ENCODE measurements at regions not wholly inside any gene's neighbourhood (a gene's known extent, or its start where the extent isn't known, plus 50 kb on each side); places are given as distances from the start of the nearest gene placed in this dataset.
"Not testable (repeated sequence)": the region's sequence is repeated elsewhere in the genome, so short reads cannot be mapped to it uniquely, and the experiment has no call there.

GRCh38 chr5:102154791-102155605 lies 141.1 kb downstream of the SLCO4C1 start:
- CTCF ChIA-PET: interaction anchor here (0.9 kb wide), 1 partner anchor 68 kb away, joined by 3 read pairs; no protein-coding TSS in a partner anchor
- H3K27ac Mint-ChIP-seq; H3K27me3 Mint-ChIP-seq; H3K4me3 Mint-ChIP-seq; H3K4me1 Mint-ChIP-seq; H3K36me3 Mint-ChIP-seq; DNase-seq; H3K9me3 Mint-ChIP-seq (ENCODE audit: low read depth); ATAC-seq: not testable (repeated sequence)

GRCh38 chr5:102154291-102154690 lies 141.8 kb downstream of the SLCO4C1 start:
- ATAC-seq (no peak), DNase-seq (no peak)
- Mint-ChIP-seq H3K9me3 (ENCODE audit: low read depth) (no peaks in the 10 kb centered on the region), H3K27ac (no peak overlapping the region), H3K36me3 (no peaks in the 10 kb centered on the region), H3K27me3 (no peaks in the 10 kb centered on the region), H3K4me1 (no peaks in the 10 kb centered on the region), H3K4me3 (no peak overlapping the region)
- CTCF ChIA-PET: no interaction called here

- Mint-ChIP-seq H3K4me1 (no peaks in the 10 kb centered on the region), H3K36me3 (no peaks in the 10 kb centered on the region), H3K27me3 (no peaks in the 10 kb centered on the region), H3K4me3 (no peak overlapping the region), H3K9me3 (ENCODE audit: low read depth) (no peaks in the 10 kb centered on the region), H3K27ac (no peak overlapping the region)
- CTCF ChIA-PET: no interaction called here
- no peak for ATAC-seq
- DNase-seq: no peak
These were observed 142.9 kb downstream of the SLCO4C1 start for GRCh38 chr5:102153003-102153759.

DNA sequence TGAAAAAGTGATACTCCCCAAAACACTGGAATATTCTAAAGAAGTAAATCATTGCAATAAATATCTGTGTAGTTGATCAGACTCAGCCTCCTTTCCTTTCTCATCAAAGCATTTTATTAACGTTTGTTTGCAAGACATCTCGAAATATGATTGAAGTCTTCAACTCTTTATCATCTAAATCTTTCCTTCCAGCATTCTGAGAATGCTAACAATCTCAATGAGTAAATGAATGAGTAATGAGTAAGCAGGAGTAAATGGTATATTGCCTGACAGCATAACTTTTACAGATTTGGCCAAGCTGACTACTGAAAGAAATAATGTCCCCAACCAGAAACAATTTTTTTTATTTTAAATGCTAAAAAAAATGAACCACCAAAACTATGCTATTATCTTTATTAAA lies 157.1 kb downstream of the SLCO4C1 start:
- Mint-ChIP-seq H3K4me1 (no peaks in the 10 kb centered on the region), H3K9me3 (ENCODE audit: low read depth) (no peaks in the 10 kb centered on the region), H3K27ac (no peak overlapping the region), H3K4me3 (no peak overlapping the region), H3K36me3 (no peaks in the 10 kb centered on the region), H3K27me3 (no peaks in the 10 kb centered on the region)
- CTCF ChIA-PET: no interaction called here
- DNase-seq (no peak), ATAC-seq (no peak)

- no peak for ATAC-seq
- no peaks in the 10 kb centered on the region for H3K36me3 Mint-ChIP-seq
- CTCF ChIA-PET: no interaction called here
These were observed 157.8 kb downstream of the SLCO4C1 start for GRCh38 chr5:102138243-102138653.

DNA sequence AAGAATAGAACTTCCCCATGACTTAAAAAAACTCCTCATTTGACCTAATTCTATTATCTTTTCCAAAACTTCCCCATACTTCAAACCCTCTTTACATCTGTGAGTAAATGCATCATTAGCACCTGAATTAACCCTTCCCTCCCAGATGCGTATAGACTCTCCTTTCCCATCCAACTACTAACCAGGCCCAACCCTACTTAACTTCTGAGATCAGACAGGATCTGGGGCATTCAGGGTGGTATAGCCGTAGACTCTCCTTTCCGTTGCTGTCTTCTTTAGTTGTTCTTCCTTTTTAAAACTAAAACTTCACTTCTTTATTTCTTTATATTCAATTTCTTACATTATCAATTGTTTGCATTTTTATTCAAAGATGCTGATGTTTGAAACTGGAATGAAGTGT lies 165.2 kb downstream of the SLCO4C1 start:
- H3K4me1 Mint-ChIP-seq: no peaks in the 10 kb centered on the region
- H3K27me3 Mint-ChIP-seq: no peaks in the 10 kb centered on the region
- ATAC-seq (no peak), DNase-seq (no peak)
- H3K4me3 Mint-ChIP-seq: no peak overlapping the region
- CTCF ChIA-PET: no interaction called here
- H3K27ac Mint-ChIP-seq: no peak overlapping the region
- no peaks in the 10 kb centered on the region for H3K36me3 Mint-ChIP-seq
- H3K9me3 Mint-ChIP-seq (ENCODE audit: low read depth): peaks cover 2% of the 10 kb centered on the region

More at GRCh38 chr5:102138243-102138653, 157.8 kb downstream of the SLCO4C1 start:
- no peak overlapping the region for H3K4me3 Mint-ChIP-seq
- H3K27ac Mint-ChIP-seq: no peak overlapping the region
- no peaks in the 10 kb centered on the region for H3K4me1 Mint-ChIP-seq
- no peaks in the 10 kb centered on the region for H3K9me3 Mint-ChIP-seq (ENCODE audit: low read depth)
- no peaks in the 10 kb centered on the region for H3K27me3 Mint-ChIP-seq
- DNase-seq: no peak

- Mint-ChIP-seq H3K27ac (no peak overlapping the region), H3K36me3 (no peaks in the 10 kb centered on the region), H3K4me1 (no peaks in the 10 kb centered on the region), H3K9me3 (ENCODE audit: low read depth) (peaks cover 2% of the 10 kb centered on the region), H3K27me3 (no peaks in the 10 kb centered on the region), H3K4me3 (no peak overlapping the region)
- no peak for ATAC-seq
- CTCF ChIA-PET: no interaction called here
- DNase-seq: no peak
These were observed 165.7 kb downstream of the SLCO4C1 start for GRCh38 chr5:102130386-102130785.

DNA sequence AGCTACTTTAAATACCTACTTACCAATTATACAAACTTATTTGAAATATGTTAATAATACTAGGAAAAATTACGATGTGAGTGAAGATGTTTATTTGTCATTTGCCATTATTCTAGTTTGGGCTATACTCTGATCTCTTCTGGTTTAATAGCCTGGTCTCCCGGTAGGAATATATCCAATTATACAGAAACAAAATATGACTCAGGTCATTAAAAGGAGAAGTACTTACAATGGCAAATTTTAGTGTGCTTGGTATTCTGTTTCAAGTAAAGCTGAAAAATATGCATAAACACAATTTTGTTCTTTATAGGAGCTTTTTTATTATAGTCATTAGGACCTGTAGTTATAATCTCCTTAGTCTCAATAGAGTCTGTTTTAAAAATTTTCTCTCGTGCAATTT lies 176.8 kb downstream of the SLCO4C1 start:
- H3K9me3 Mint-ChIP-seq (ENCODE audit: low read depth): peaks cover 2% of the 10 kb centered on the region
- H3K4me1 Mint-ChIP-seq: no peaks in the 10 kb centered on the region
- ATAC-seq: no peak
- H3K27me3 Mint-ChIP-seq: no peaks in the 10 kb centered on the region
- no peaks in the 10 kb centered on the region for H3K36me3 Mint-ChIP-seq
- no peak for DNase-seq
- no peak overlapping the region for H3K27ac Mint-ChIP-seq
- no peak overlapping the region for H3K4me3 Mint-ChIP-seq
- CTCF ChIA-PET: no interaction called here

GRCh38 chr5:102115736-102116135 lies 180.3 kb downstream of the SLCO4C1 start:
- Mint-ChIP-seq H3K36me3 (no peaks in the 10 kb centered on the region), H3K27ac (no peak overlapping the region), H3K4me1 (no peaks in the 10 kb centered on the region), H3K27me3 (no peaks in the 10 kb centered on the region), H3K9me3 (ENCODE audit: low read depth) (peaks cover 2% of the 10 kb centered on the region), H3K4me3 (no peak overlapping the region)
- DNase-seq (no peak), ATAC-seq (no peak)
- CTCF ChIA-PET: no interaction called here

- H3K27ac Mint-ChIP-seq: no peak overlapping the region
- H3K27me3 Mint-ChIP-seq: no peaks in the 10 kb centered on the region
- H3K36me3 Mint-ChIP-seq: no peaks in the 10 kb centered on the region
- no peak overlapping the region for H3K4me3 Mint-ChIP-seq
- peaks cover 2% of the 10 kb centered on the region for H3K9me3 Mint-ChIP-seq (ENCODE audit: low read depth)
- no peaks in the 10 kb centered on the region for H3K4me1 Mint-ChIP-seq
- no peak for ATAC-seq
- no peak for DNase-seq
- CTCF ChIA-PET: no interaction called here
These were observed 181.5 kb downstream of the SLCO4C1 start for GRCh38 chr5:102114525-102115069.

GRCh38 chr5:102107865-102108264 lies 188.2 kb downstream of the SLCO4C1 start:
- CTCF ChIA-PET: no interaction called here
- no peaks in the 10 kb centered on the region for H3K9me3 Mint-ChIP-seq (ENCODE audit: low read depth)
- no peak for ATAC-seq
- H3K27me3 Mint-ChIP-seq: no peaks in the 10 kb centered on the region
- no peaks in the 10 kb centered on the region for H3K36me3 Mint-ChIP-seq
- no peak overlapping the region for H3K27ac Mint-ChIP-seq
- DNase-seq: no peak
- no peak overlapping the region for H3K4me3 Mint-ChIP-seq
- no peaks in the 10 kb centered on the region for H3K4me1 Mint-ChIP-seq

- Mint-ChIP-seq H3K27ac (no peak overlapping the region), H3K9me3 (ENCODE audit: low read depth) (no peaks in the 10 kb centered on the region), H3K36me3 (no peaks in the 10 kb centered on the region), H3K4me1 (no peaks in the 10 kb centered on the region), H3K27me3 (no peaks in the 10 kb centered on the region), H3K4me3 (no peak overlapping the region)
- ATAC-seq (no peak), DNase-seq (no peak)
- CTCF ChIA-PET: no interaction called here
These were observed 189.5 kb downstream of the SLCO4C1 start for GRCh38 chr5:102106599-102106998.

DNA sequence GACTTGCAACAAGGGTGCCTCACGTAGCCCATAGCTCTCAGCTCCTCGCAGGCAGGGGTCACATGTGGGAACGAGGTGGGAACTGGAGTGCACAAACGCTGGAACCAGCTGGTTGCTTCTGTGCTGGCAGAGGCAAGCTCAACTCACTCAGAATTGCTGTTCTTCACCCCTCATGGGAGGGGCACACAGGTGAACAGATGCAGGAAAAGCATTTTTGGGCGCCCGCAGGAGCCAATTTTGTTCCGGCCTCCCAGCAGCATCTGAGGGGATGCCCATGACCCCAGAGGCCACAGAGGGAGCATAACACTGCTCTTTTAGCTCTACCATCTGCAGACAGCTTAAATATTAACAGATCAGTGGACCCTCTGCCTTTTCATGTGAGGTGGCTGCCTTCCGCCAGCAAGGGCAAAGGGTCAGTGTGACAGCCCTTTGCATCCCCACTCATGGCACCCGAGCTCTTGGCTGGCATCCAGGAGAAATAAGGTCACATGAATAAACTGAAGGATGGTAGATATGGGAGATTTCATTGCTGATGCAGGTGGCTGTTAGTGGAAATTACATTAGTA lies 196.2 kb downstream of the SLCO4C1 start:
- no peak overlapping the region for H3K27ac Mint-ChIP-seq
- H3K9me3 Mint-ChIP-seq (ENCODE audit: low read depth): no peaks in the 10 kb centered on the region
- CTCF ChIA-PET: no interaction called here
- ATAC-seq (no peak), DNase-seq (no peak)
- H3K36me3 Mint-ChIP-seq: no peaks in the 10 kb centered on the region
- no peak overlapping the region for H3K4me3 Mint-ChIP-seq
- no peaks in the 10 kb centered on the region for H3K4me1 Mint-ChIP-seq
- no peaks in the 10 kb centered on the region for H3K27me3 Mint-ChIP-seq

GRCh38 chr5:102099083-102099482 lies 197.0 kb downstream of the SLCO4C1 start:
- H3K27me3 Mint-ChIP-seq; H3K9me3 Mint-ChIP-seq (ENCODE audit: low read depth); H3K4me3 Mint-ChIP-seq; H3K36me3 Mint-ChIP-seq; CTCF ChIA-PET; DNase-seq; ATAC-seq; H3K4me1 Mint-ChIP-seq; H3K27ac Mint-ChIP-seq: not testable (repeated sequence)
